LoVo (cell line): ENCODE measurements at regions not wholly inside any gene's neighbourhood (a gene's known extent, or its start where the extent isn't known, plus 50 kb on each side); places are given as distances from the start of the nearest gene placed in this dataset.
"Not testable (repeated sequence)": the region's sequence is repeated elsewhere in the genome, so short reads cannot be mapped to it uniquely, and the experiment has no call there.

Experiments used
- DNase-seq: peaks from one replicate; pipeline ENCODE4 v3.0.0-alpha.2; 2016; ENCODE audit warnings: low spot score

DNA sequence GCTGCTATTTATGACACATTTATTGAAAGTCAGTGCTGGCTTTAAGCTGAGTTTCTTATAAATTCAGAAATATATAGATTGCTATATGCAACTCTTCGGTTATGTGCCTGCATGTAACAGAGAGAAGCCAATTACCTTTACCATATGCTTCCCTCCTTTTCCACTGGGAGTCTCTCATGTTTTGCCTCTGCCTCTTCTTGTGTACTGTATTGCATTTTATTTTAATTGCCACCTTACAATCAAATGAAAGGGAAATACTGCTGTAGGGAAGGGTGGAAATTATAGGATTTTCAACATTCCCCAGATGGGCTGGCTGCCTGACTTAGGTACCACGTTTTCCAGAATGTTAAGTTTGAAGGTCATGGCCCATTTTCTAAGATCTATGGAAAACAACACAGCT is 655.4 kb upstream of the SLIT2 start:
- no peak for DNase-seq

DNA sequence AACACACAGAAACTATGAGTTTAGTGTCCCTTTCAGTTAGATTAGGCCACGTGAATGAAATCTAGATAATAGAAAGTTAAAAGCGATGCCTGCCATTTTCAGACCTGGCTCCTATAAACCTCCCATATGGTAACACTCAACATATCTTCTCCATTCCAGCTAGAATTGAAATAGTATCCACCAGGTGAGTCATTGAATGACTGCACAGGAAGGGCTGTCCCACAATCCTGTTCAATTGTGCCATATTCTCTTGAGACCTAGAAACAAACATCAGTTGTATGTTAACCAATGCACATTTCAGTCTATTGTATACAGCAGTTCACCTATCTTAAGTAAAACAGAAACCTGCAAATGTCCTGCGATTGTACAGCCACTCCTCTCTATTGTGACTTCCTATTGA is 659.3 kb upstream of the SLIT2 start:
- no peak for DNase-seq

DNA sequence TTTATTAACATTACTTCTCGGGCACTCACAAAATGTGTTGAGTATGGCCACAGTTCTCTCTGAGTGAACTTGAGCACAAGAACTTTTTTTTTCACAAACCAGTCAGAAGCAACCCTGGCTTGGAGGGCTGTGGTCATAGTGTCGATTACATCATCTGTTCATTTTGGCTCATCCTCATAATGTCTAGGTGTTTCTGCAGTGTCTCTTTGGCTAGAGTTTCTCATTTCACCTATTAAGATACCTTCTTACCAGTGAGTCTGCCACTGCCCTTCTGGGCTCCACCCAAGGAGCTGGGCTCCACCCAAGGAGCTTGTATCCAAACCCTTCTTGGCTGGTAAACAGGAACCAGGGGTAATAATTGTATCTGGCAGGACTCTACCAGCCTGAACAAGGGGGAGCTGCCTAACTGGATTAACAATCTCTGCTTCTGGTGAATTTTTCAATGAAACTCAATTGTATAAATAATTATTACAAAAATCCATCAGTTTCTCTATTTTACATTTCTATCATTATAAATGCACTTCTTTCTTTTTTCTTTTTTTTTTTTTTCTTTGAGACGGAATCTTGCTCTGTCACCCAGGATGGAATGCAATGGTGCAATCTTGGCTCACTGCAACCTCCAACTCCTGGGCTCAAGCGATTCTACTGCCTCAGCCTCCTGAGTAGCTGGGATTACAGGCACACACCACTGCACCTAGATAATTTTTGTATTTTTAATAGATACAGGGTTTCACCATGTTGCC is 667.7 kb upstream of the SLIT2 start:
- no peak for DNase-seq

DNA sequence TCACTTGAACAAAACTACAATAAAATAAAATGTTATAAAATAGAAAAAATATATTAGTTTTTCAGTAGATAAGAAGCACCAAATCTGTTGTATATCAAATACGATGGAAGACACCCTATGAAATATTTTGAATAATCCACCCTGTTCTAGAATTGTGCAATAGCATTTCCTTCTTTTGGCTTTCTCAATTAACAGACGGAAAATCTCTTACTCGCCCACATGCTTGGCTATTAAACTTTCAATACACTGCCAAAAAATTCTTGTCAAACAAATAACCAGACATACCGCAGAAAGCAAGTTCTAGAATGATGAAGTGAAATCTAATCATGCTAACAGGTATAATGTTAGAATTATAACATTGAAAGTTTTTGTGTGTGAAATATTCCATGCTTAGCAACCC is 671.6 kb upstream of the SLIT2 start:
- DNase-seq = no peak

DNA sequence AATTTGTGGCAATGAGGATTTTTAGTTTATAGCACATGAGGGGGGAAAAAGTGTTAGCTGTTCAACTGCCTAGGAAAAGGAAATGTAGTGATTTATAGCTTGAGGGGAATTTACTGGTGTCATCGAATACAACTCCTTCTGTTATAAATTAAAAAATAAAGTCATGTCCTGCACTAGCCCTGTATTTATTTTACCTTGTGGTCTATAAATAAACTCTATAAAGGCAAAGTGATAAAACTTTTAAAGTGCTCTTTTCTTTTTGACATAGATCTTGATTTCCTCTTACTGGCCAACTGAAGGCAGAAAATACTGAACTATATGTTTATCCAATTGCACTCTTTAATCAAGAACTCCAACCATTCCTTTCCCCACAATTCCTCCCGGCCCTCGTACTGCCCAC is 672.1 kb upstream of the SLIT2 start:
- DNase-seq = no peak

DNA sequence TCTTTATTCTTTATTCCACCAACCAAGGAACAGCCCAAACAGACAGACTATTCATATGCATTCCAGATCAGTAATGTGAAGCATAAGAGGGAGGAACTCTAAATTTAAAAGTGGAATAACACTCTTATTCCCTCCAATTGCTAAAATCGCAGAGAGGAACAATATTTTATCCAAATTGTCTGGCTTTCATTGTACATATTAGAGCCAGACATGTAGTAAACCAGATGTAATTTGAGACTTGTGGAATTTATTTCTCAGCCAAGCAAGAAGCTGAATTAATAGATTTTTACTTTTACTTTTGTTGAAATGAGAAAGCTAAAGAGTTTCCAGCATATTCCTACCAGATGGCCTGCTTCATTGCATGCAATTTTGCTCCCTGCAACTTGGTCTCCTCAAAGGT is 674.6 kb upstream of the SLIT2 start:
- no peak for DNase-seq

DNA sequence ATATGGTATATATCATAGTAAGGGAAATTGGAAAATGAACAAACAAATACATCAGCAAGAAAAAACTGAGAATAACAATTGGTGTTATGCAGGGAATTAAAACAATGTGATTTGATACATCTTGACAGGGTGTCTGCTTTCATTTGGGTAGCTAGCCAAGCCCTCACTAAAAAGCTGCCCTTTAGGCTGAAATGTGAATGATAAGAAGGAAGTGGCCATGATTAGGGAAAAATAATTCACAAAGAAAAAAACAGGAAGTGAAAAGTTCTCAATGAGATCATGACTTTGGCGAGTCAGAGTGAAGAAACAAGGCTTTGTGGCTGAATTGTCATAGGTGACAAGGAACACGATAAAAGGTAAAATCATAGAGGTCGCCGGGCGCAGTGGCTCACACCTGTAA is 675.8 kb upstream of the SLIT2 start:
- no peak for DNase-seq

DNA sequence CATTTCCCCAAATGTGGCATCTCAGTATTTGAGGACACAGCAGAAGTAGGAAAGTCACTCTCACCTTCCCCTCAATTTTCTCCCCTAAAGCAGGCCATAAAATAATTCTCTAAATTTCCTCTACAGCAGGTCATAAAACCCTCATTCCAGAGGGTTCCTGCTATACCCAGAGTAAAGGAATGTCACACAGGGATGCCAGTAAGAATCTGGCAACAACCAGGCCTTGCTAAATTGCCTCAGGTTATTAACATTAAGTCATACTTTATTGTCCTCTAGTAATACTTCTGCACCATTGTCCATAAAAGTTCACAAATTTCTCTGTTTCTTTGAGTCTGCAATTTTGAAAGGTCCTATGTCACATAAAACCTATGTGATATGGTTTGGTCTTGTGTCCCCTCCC is 685.7 kb upstream of the SLIT2 start:
- no peak for DNase-seq

DNA sequence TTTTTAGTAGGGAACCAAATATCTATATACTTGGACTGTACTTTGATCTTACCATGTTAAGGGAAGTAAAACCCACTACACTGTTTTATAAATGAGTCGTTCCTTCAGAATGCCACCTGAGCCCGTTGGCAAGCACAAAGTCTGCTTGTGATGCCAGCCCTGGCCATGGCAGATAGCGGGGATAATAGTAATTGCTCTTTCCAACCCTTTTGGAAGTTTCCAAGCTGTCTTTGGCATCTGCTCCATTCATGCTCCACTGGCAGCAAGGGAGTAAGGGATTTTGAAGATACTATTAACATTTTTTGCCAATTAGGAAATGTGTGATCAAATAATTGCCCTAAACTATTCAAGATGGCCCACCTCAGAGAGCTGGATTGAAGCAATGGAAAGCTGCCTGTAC is 689.2 kb upstream of the SLIT2 start:
- no peak for DNase-seq

DNA sequence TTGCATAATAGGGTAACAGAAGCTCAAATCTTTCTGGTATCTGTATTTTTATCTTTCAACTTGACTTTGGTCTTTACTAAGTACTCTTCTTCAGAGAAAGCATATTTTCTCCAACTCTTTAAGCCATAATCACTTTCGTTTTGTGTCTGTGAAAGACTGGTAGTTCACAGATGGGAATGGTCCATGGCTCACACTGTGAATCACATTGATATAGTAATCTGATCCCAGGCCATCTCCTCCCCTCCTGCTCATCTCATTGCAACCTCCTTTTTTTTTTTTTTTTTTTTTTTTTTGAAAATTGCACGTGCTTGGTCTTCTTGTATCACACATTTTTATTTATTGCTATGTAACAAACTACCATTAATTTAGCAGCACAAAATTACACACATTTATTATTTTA is 694.5 kb upstream of the SLIT2 start:
- no peak for DNase-seq

DNA sequence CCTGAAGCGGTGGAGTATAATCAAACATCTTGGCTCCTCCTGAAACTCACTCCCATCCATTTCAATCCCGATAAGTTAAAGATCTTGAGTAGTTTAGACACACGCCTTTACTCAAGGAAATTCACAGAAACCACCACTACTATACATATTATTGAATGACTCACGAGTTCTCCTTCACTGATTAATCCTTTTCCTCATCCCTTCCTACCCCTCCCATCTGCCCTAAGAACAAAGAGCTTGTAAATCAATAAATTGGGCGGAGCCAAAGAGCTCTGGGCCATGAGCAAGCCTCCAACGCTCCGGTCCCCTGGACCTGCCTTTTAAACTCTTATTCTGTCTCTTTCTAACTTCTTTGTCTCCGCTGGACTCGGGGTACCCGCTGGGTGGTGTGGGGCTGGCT is 695.4 kb upstream of the SLIT2 start:
- DNase-seq = not testable (repeated sequence)

DNA sequence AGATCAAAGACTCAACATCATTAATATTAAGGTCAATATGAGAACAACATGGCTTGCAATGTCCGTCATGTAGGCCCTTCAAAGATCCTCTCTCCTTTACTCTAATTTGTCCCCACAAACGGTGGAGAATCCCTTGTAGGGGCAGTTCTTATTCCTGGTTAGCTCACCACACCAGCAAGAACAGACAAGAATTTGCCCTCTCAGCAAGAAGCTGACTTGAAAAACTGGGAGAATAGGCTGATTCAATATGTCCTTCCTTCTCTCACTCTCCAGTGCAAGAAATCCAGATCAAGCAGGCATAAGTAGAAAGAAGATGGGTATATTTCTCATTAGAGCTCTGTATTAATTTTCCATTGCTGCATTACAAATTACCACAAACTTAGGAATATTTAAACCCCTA is 704.2 kb upstream of the SLIT2 start:
- no peak for DNase-seq

DNA sequence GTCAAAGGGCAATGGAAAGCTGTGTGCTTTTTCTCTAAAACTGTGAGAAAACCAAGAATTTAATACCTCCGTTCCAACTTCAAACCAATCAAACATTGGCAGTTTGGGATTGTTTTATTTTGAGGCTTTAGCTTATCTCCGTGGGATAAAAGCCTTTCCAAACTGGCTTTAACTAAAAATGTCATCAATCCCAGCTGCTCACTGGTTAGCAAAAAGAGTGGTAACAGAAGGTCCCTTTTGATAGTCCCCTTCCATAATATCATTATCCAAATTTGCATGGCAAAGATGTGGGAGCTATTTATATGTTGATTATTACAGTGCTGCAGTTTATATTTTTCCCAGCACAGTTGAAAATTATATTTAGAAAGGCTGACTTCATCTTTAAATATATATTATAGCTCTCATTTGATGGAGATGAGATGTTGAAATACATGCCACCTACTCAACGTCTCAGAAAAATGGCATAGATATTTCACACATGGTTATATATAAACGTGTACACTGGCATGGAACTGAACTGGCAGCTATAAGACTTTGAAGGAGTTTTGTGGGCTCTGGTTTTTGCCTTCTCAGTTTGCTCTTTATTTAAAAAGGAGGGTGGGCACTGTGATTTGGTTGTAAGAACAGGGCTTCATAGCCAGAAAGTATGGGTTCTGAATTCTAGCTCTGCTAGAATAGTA is 707.1 kb upstream of the SLIT2 start:
- DNase-seq = no peak

DNA sequence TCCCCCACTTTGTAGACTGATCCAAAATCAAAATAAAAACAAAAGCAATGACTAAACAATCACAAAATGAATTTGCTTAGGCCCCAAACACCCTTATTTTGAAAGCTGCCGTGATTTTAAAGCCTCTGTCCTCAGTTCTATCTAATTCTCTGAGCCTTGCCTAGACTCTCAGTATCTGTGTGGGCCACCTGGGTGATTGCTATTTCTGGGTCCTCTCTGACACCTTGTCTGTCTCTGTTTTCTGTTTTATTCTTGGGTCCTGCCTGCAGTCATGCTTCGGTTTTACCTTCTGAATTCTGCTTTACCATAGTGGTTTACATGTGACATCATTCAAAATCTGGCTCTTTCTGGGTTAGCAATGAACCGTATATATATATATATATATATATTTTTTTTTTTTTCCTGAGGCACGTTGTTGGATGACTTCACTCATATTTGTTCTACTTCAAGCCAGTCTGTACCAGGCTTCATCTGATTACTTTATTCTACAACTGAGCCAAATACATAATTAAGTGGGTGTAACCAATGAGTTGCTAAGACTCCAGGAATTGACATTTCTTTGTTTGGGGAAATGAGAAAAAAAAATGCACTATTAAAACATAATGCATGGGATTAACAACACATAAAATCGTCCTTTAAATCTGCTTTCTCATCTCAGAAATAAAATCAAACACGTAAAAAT is 710.7 kb upstream of the SLIT2 start:
- DNase-seq = no peak

DNA sequence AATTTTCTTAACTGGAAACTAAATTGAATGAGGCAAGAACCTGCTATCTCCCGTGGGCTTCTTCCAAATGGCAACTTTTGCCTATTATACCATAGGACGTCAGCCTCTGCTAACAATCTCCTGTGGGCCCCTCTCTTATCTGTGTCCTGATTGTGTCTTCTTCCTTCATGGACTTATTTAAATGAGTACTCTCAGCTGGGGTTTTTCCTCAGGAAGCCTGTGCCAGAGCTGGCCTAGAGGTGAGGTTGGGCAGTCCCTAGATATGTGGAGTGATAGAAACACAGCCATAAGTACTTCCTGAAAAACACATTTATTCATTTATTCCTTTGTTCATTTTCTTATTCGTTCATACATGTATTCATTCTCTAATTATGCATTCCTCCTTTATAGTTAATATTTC is 712.5 kb upstream of the SLIT2 start:
- DNase-seq = no peak

DNA sequence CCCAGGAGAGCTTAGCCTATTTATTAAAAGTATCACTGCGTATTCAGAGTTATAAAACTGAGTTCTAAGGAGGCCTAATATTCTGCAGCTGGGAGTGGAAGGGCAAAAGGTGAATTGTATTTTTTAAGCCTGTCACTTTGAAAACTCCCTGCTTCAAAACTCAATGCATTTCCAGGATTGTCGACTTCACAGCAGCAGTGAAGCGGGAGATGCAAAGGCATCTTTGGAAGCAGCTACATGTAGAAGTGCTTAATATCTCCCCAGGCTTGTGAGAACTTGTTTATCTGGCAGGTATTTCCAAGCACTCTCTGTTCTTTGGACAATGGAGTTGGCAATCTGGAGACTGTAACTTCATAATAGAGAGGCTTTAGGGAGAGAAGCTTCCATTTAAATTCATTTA is 717.5 kb upstream of the SLIT2 start:
- no peak for DNase-seq

DNA sequence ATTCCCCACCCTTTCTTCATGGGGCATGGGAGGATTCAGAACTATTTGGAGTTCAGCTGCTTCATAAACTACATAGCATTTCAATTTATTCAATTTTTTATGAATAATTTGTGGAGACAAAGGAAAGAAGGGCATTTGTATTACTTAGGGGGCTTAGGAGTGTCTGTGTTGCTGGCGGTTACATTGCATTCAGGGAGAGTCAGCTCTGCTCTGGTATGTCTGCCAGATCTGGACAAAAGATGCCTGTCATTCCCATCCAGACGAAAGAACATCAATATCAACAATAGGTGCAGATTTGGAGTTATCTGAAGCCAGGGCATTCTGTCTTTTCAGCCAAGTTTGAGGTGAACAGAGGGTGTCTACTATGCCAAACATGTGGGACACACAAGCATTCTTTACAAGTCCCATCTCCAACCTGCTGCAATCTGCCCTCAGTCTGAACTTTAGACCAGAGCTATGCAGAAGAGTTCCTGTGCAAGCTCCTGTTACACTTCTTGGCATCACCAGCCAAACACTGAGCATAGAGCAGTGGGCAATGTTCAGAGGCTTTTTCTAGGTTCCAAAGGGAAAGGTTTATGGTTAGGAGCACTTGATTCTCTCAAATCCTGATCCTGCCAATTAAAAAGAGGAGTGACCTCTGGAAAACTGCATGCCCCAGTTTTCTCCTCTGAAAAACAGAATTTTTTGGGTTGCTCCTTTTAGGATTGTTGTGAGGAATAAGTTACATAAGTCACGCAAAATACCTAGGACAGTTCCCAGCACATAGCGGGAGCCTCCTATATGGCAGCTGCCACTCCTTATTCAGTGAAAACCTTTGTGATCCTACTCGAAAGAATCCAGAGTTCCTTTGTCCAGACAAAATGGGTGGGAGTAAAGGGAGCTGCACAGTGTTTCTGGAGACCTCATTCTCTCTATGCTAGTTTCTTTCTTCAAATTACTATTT is 719.5 kb upstream of the SLIT2 start:
- DNase-seq = no peak

DNA sequence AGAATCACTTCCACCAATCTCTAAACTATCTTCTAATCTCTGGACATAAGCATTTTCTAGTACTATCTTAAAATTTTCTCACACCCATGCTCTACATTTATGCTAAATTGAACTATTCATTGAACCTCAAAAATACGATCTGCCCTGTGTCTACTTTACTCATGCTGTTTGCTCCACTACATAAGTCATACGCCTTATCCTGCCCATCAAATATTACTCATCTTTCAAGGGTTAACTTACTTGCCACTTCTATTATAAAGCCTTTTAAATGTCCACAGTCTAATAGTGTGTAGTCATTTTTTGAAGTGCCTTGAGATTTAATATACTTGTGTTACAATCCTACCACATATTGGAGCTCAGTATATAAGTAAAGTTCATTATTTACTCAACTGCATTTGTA is 727.7 kb upstream of the SLIT2 start:
- no peak for DNase-seq

DNA sequence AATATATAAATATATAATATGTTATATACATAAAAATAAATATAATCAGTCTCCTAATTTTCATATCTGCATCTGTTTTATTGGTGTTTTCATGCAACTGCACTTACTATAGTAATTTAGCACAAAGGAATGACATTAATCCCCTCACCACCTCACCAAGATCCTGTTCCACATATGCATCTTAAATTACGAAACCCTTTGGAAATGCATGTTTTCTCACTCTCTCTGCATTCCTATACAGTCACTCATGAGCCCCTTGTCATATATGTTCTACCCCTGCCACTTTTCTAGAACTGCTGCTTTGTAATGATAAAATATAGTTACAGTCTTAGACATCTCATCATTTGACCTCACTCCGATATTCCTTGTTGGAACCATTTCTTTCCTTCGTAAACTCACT is 728.7 kb upstream of the SLIT2 start:
- DNase-seq = no peak

DNA sequence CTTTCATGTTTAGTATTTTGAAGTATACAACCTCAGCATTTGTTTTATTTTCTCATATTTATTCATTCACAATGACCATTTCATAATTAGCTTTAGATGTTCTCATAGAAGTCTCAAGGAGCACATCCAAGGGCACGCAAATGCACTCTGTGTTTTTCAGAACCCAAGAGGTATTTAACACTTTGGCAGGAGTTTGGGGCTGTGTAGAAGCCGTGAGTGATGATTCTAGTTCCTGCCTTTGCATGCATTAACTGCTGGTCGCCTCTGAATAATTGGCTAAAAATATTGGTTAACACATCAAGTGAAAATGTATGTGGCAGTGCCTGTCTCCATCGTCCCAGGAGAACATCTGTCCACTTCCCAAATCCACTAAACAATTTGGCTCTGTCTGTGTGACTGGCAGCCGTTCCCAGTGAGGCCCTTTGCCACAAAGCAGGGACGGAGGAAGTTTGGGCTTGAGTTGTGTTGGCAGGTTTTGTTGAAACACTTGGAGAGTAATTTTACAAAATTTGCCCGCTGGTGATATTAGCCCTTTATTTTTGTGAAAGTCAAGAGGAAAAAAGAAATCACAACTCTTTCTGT is 730.7 kb upstream of the SLIT2 start:
- DNase-seq = no peak

DNA sequence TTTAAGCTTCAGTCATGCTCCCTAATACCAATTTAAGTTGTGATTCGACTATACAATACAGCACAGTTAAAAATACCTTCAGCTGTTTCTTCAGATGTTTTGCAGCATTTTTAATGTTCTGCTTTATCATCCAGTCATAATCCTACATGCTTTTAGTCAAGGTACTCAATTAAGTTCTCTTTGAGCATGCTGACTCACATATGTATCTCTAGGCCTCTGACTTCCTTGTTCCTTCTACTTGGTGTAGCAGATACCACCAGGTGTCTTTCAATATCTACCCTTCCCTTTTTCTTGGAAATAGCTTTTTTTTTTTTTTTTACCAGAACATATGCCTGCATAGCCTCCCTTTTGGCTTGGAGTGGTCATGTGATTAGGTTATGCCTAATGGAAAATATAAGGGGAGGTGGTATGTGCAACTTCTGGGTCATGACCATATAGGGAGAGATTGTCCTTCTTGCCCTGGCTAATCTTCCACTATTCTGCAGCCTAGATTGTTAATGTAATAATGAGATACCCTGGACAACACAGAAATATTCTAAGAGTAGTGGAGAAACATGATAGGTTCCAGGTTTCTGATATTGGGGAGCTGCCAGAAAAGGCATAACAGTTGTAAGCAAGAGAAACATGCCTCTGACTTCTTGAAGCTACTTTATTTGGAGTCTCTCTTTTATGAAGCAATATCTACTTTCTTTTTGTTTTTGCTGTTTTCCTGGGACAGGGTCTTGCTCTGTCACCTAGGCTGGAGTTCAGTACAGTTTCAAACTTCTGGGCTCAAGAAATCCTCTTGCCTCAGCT is 737.2 kb upstream of the SLIT2 start:
- DNase-seq = no peak
